SK-N-SH (cell line): ENCODE measurements at regions not wholly inside any gene's neighbourhood (a gene's known extent, or its start where the extent isn't known, plus 50 kb on each side); places are given as distances from the start of the nearest gene placed in this dataset.

ENCODE experiments used
- CTCF ChIA-PET: fragments of 300-600, 350-600 bp; formaldehyde crosslinking; extraction: SDS; loops from one replicate; lab custom pipeline; 2021; lab: Yijun Ruan, JAX
- POLR2A ChIA-PET: fragments of 350-600 bp; sonication (Branson Sonifier 250); formaldehyde crosslinking; extraction: SDS; loops from one replicate; lab custom pipeline; 2020; ENCODE audit warnings: antibody characterized with exemption, inconsistent platforms; lab: Yijun Ruan, JAX
- DNase-seq: peaks from one replicate; pipeline ENCODE4 v3.0.0; 2012
- H2AFZ ChIP-seq: fragments of 200-600 bp; sonication (generic); 2 replicates; pipeline ENCODE4 v1.8.1; 2016; ENCODE audit warnings: antibody characterized with exemption, mild to moderate bottlenecking, low read depth
- H3F3A ChIP-seq: fragments of 200-600 bp; sonication (generic); replicated peaks from 2 replicates; pipeline ENCODE3; 2016; ENCODE audit warnings: antibody characterized with exemption, mild to moderate bottlenecking; ENCODE audit not compliant: insufficient read depth
- H3K27ac ChIP-seq, 2 experiments: fragments of 200-500 bp in 1 of 2; fragments of 200-600 bp in 1 of 2; sonication (Bioruptor generic) in 1 of 2; sonication (generic), shearing (Covaris generic) in 1 of 2; 2 replicates each; pipeline versions ENCODE4 v1.5.1 to v1.6.1; 2014 to 2016; ENCODE audit warnings: low read depth in 2 of 2, inconsistent platforms in 1 of 2, low read length in 1 of 2, mild to moderate bottlenecking in 1 of 2, mixed read lengths in 1 of 2
- H3K27me3 ChIP-seq: fragments of 200-600 bp; sonication (generic), shearing (Covaris generic); 2 replicates; pipeline ENCODE4 v1.6.1; 2016; ENCODE audit warnings: mixed run types; ENCODE audit not compliant: insufficient read depth
- H3K36me3 ChIP-seq, 2 experiments: fragments of 200-500 bp in 1 of 2; fragments of 200-600 bp in 1 of 2; sonication (Bioruptor generic) in 1 of 2; sonication (generic) in 1 of 2; replicated peaks in 1 of 2; 2 replicates each; pipeline versions ENCODE3 to v1.5.1; 2014 to 2016; ENCODE audit warnings: low read length in 1 of 2, mild to moderate bottlenecking in 1 of 2; ENCODE audit not compliant: insufficient read depth in 2 of 2, control insufficient read depth in 1 of 2
- H3K4me1 ChIP-seq, 2 experiments: fragments of 200-500 bp in 1 of 2; fragments of 200-600 bp in 1 of 2; sonication (Bioruptor generic) in 1 of 2; sonication (generic), shearing (Covaris generic) in 1 of 2; 2 replicates each; pipeline versions ENCODE4 v1.5.1 to v1.6.1; 2014 to 2016; ENCODE audit warnings: low read depth in 1 of 2, low read length in 1 of 2, mixed run types in 1 of 2; ENCODE audit not compliant: insufficient read depth in 2 of 2, control insufficient read depth in 1 of 2
- H3K4me2 ChIP-seq: fragments of 200-600 bp; sonication (generic), shearing (Covaris generic); 2 replicates; pipeline ENCODE4 v1.6.1; 2017; ENCODE audit warnings: mixed run types
- H3K4me3 ChIP-seq, 2 experiments: fragments of 200-500 bp in 1 of 2; fragments of 200-600 bp in 1 of 2; sonication (Bioruptor generic) in 1 of 2; sonication (generic), shearing (Covaris generic) in 1 of 2; 2 replicates each; pipeline versions ENCODE4 v1.5.1 to v1.8.1; 2014 to 2016; ENCODE audit warnings: low read depth in 2 of 2, inconsistent platforms in 1 of 2, low read length in 1 of 2, mild to moderate bottlenecking in 1 of 2, mixed read lengths in 1 of 2, moderate library complexity in 1 of 2
- H3K79me2 ChIP-seq: fragments of 200-600 bp; sonication (generic); 2 replicates; pipeline ENCODE4 v1.8.1; 2017; ENCODE audit warnings: mild to moderate bottlenecking; ENCODE audit not compliant: insufficient read depth
- H3K9ac ChIP-seq: fragments of 200-600 bp; sonication (generic); 2 replicates; pipeline ENCODE4 v1.6.1; 2017; ENCODE audit warnings: mixed run types
- H3K9me2 ChIP-seq: fragments of 200-600 bp; sonication (generic); 2 replicates; pipeline ENCODE4 v1.6.1; 2017; ENCODE audit warnings: mixed run types
- H3K9me3 ChIP-seq: fragments of 200-600 bp; sonication (generic); 2 replicates; pipeline ENCODE4 v1.6.1; 2017; ENCODE audit warnings: mixed run types, mild to moderate bottlenecking, moderate library complexity
- H4K20me1 ChIP-seq: fragments of 200-600 bp; sonication (generic); 2 replicates; pipeline ENCODE4 v1.6.1; 2017; ENCODE audit warnings: mild to moderate bottlenecking, mixed run types; ENCODE audit not compliant: insufficient read depth
- CHD2 ChIP-seq: fragments of 150-350 bp; IDR thresholded peaks from 2 replicates; pipeline ENCODE4 v1.6.1; 2018; ENCODE audit warnings: low read length; ENCODE audit not compliant: partially characterized antibody
- EP300 ChIP-seq, 2 experiments: IDR thresholded peaks; 2 replicates each; pipeline versions ENCODE4 v1.4.0 to v1.6.1; 2012; ENCODE audit warnings: borderline replicate concordance in 1 of 2, low read depth in 1 of 2, low read length in 1 of 2
- FOSL2 ChIP-seq: IDR thresholded peaks from 2 replicates; pipeline ENCODE4 v1.4.0; 2012; ENCODE audit warnings: low read depth, mild to moderate bottlenecking, moderate library complexity, borderline replicate concordance
- FOXJ3 ChIP-seq: sonication (generic); formaldehyde crosslinking; IDR thresholded peaks from 2 replicates; pipeline ENCODE4 v1.5.1; 2020; ENCODE audit warnings: mild to moderate bottlenecking, missing genetic modification reagents
- GABPA ChIP-seq: IDR thresholded peaks from 2 replicates; pipeline ENCODE4 v1.4.0; 2012; ENCODE audit warnings: low read depth, mild to moderate bottlenecking
- MXI1 ChIP-seq: IDR thresholded peaks from 2 replicates; pipeline ENCODE4 v1.6.1; 2012; ENCODE audit warnings: mild to moderate bottlenecking, low read depth, low read length, improper control_type of control experiment
- NFIC ChIP-seq: IDR thresholded peaks from 2 replicates; pipeline ENCODE4 v1.4.0; 2012; ENCODE audit warnings: borderline replicate concordance
- RAD21 ChIP-seq: IDR thresholded peaks from 2 replicates; pipeline ENCODE4 v1.6.1; 2012; ENCODE audit warnings: mild to moderate bottlenecking, low read length
- RCOR1 ChIP-seq: fragments of 150-350 bp; IDR thresholded peaks from 2 replicates; pipeline ENCODE4 v1.6.1; 2017; ENCODE audit warnings: antibody characterized with exemption, low read length
- RXRA ChIP-seq: IDR thresholded peaks from 2 replicates; pipeline ENCODE4 v1.4.0; 2012; ENCODE audit warnings: low read depth, mild to moderate bottlenecking, borderline replicate concordance
- SIN3A ChIP-seq: IDR thresholded peaks from 2 replicates; pipeline ENCODE4 v1.6.1; 2012; ENCODE audit warnings: low read depth, mild to moderate bottlenecking, low read length, moderate library complexity, borderline replicate concordance
- SMC3 ChIP-seq: IDR thresholded peaks from 2 replicates; pipeline ENCODE4 v1.6.1; 2012; ENCODE audit warnings: low read depth, low read length, improper control_type of control experiment
- TEAD4 ChIP-seq: IDR thresholded peaks from 2 replicates; pipeline ENCODE4 v1.4.0; 2012; ENCODE audit warnings: mild to moderate bottlenecking, borderline replicate concordance; ENCODE audit not compliant: insufficient read depth
- WGBS: methylation state at CpG from one replicate; pipeline ENCODE4 v1.1.6; 2017; ENCODE audit warnings: low lambda C conversion rate; 5-methylcytosine and 5-hydroxymethylcytosine counted together
- TF ChIP-seq, protein P1 (sequence below): fragments of 150-350 bp; IDR thresholded peaks from 2 replicates; pipeline ENCODE4 v1.6.1; 2016; ENCODE audit warnings: mild to moderate bottlenecking, low read depth, low read length
- TF ChIP-seq, protein P2 (sequence below): IDR thresholded peaks from 2 replicates; pipeline ENCODE4 v1.4.0; 2012; ENCODE audit warnings: low read depth, borderline replicate concordance
- TF ChIP-seq, protein P3 (sequence below): IDR thresholded peaks from 2 replicates; pipeline ENCODE4 v1.4.0; 2012; ENCODE audit warnings: low read depth
- TF ChIP-seq, protein P4 (sequence below): IDR thresholded peaks from 2 replicates; pipeline ENCODE4 v1.4.0; 2012; ENCODE audit warnings: low read depth, borderline replicate concordance
- TF ChIP-seq, protein P5 (sequence below): fragments of 200-600 bp; sonication (generic); IDR thresholded peaks from 2 replicates; pipeline ENCODE4 v1.6.1; 2017; ENCODE audit warnings: antibody characterized with exemption, mild to moderate bottlenecking, moderate library complexity

DNA sequence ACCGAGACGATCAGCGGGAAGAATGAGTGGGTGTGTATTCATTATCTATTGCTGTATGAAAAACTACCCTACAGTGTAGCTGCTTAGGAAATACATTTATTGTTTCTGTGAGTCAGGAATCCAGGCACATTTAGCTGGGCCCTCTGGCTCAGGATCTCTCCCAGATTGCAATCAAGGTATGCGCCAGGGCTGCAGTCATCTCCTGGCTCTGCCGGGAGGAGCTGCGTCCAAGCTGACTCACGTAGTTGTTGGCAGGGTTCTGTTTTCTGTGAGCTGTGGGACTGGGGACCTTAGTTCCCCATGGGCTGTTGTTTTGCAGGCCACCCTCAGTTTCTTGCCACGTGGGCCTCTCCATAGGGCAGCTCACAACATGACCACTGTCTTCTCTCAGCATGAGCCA lies 68.2 kb upstream of the FUCA2 start (continued):
- TF ChIP-seq, protein P1, sequence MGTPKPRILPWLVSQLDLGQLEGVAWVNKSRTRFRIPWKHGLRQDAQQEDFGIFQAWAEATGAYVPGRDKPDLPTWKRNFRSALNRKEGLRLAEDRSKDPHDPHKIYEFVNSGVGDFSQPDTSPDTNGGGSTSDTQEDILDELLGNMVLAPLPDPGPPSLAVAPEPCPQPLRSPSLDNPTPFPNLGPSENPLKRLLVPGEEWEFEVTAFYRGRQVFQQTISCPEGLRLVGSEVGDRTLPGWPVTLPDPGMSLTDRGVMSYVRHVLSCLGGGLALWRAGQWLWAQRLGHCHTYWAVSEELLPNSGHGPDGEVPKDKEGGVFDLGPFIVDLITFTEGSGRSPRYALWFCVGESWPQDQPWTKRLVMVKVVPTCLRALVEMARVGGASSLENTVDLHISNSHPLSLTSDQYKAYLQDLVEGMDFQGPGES, result no peak
- TF ChIP-seq, protein P2, sequence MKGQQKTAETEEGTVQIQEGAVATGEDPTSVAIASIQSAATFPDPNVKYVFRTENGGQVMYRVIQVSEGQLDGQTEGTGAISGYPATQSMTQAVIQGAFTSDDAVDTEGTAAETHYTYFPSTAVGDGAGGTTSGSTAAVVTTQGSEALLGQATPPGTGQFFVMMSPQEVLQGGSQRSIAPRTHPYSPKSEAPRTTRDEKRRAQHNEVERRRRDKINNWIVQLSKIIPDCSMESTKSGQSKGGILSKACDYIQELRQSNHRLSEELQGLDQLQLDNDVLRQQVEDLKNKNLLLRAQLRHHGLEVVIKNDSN, result no peak
- TF ChIP-seq RXRA, result no peak
- TF ChIP-seq SIN3A, result no peak
- no peak for TF ChIP-seq SMC3
- TF ChIP-seq GABPA, result no peak
- TF ChIP-seq RAD21, result no peak
- peak; percentile 83 for TF ChIP-seq NFIC

DNA sequence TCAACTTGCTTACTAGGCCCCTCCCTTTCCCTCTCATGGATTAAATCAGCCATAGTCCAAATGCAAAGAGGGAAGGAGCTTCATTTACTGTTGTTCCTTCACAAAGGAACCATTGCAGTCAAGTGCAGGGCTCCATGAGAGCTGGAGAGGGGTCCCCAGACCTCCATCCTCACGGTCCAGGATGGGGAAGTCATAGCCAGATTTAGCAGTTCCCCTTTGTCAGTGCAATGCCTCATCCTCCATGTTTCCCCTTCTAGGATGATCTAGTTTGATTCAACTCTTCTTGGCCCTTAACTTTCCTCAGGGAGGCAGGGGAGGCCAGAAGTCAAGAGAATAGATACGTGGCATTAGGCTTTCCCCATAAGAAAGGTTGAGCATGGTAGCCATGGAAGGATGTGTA lies 66.5 kb upstream of the FUCA2 start:
- POLR2A ChIA-PET, result no interaction called here

DNA sequence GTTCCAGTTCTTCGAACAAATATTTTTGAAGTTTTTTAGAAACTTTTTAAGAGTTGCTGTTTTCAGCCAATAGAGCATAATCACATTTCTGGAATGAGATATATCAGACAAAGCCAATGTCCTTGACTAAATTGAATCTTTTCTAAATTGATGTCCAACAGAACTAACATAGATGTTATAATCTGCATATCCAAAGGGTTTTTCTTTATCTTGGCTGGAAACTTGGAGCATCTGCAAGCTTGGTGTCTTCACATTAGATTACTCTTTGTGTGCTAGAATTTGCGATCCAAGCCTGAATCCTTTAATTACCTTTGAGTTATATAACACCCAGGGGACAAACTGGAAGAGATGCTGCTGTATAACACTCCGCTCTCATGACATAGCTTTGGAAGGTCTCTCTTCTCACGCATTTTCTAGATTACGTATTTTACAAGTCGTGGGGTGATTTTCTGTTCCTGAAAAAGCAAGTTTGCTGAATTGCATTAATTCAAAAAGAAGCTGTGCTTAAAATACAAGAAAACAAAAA lies 64.4 kb upstream of the FUCA2 start:
- 79% methylated on average over 6 of the region's 6 CpGs for WGBS
- Histone ChIP-seq H2AFZ (no peak overlapping the region), H3K27me3 (no peaks in the 10 kb centered on the region), H3K9ac (no peak overlapping the region), H3K9me3 (no peaks in the 10 kb centered on the region), H3F3A (peaks cover 6% of the 10 kb centered on the region), H4K20me1 (no peaks in the 10 kb centered on the region), H3K9me2 (no peaks in the 10 kb centered on the region), H3K36me3 (no peaks in the 10 kb centered on the region), H3K4me1 (no peaks in the 10 kb centered on the region; a peak in 2 of 4 replicates), H3K79me2 (no peaks in the 10 kb centered on the region; the same call in 1 of the 2 replicates), H3K4me2 (no peak overlapping the region), H3K27ac (peak overlapping the region in 1 of 2 experiments; percentile 43; a peak in 2 of 4 replicates), H3K4me3 (no peak overlapping the region)
- no peak for DNase-seq
- CTCF ChIA-PET, result interaction anchor here (0.6 to 8.3 kb wide), 64 partner anchors 7 to 1651 kb away, joined by 3 to 142 read pairs (median 5); partner anchors contain the start of genes ADAT2, LTV1, PEX3 and PLAGL1
- POLR2A ChIA-PET, result interaction anchor here (1.4 kb wide), 1 partner anchor 267 kb away, joined by 4 read pairs; the partner anchor contains the start of gene LTV1
- TF ChIP-seq CHD2, result no peak
- no peak for TF ChIP-seq RAD21
- TF ChIP-seq SMC3, result no peak
- no peak for TF ChIP-seq EP300 (IDR thresholded peaks at IDR 0.05; ENCODE audit: borderline replicate concordance in 1 of 2, low read depth in 1 of 2, low read length in 1 of 2)
- no peak for TF ChIP-seq FOXJ3 (CRISPR knock-in tag)
- TF ChIP-seq, protein P3, sequence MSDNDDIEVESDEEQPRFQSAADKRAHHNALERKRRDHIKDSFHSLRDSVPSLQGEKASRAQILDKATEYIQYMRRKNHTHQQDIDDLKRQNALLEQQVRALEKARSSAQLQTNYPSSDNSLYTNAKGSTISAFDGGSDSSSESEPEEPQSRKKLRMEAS, result no peak
- TF ChIP-seq, protein P4, sequence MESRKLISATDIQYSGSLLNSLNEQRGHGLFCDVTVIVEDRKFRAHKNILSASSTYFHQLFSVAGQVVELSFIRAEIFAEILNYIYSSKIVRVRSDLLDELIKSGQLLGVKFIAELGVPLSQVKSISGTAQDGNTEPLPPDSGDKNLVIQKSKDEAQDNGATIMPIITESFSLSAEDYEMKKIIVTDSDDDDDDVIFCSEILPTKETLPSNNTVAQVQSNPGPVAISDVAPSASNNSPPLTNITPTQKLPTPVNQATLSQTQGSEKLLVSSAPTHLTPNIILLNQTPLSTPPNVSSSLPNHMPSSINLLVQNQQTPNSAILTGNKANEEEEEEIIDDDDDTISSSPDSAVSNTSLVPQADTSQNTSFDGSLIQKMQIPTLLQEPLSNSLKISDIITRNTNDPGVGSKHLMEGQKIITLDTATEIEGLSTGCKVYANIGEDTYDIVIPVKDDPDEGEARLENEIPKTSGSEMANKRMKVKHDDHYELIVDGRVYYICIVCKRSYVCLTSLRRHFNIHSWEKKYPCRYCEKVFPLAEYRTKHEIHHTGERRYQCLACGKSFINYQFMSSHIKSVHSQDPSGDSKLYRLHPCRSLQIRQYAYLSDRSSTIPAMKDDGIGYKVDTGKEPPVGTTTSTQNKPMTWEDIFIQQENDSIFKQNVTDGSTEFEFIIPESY, result no peak
- TF ChIP-seq MXI1, result no peak
- TF ChIP-seq, protein P5, sequence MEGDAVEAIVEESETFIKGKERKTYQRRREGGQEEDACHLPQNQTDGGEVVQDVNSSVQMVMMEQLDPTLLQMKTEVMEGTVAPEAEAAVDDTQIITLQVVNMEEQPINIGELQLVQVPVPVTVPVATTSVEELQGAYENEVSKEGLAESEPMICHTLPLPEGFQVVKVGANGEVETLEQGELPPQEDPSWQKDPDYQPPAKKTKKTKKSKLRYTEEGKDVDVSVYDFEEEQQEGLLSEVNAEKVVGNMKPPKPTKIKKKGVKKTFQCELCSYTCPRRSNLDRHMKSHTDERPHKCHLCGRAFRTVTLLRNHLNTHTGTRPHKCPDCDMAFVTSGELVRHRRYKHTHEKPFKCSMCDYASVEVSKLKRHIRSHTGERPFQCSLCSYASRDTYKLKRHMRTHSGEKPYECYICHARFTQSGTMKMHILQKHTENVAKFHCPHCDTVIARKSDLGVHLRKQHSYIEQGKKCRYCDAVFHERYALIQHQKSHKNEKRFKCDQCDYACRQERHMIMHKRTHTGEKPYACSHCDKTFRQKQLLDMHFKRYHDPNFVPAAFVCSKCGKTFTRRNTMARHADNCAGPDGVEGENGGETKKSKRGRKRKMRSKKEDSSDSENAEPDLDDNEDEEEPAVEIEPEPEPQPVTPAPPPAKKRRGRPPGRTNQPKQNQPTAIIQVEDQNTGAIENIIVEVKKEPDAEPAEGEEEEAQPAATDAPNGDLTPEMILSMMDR, result no peak
- no peak for TF ChIP-seq RXRA
- no peak for TF ChIP-seq RCOR1
- TF ChIP-seq TEAD4, result no peak

More for the DNA sequence above, 66.5 kb upstream of the FUCA2 start:
- Histone ChIP-seq H3K9me3 (no peaks in the 10 kb centered on the region), H3F3A (peaks cover 6% of the 10 kb centered on the region), H3K36me3 (no peaks in the 10 kb centered on the region), H3K27me3 (no peaks in the 10 kb centered on the region), H3K9ac (no peak overlapping the region), H2AFZ (no peak overlapping the region), H3K4me3 (no peak overlapping the region), H3K4me1 (no peaks in the 10 kb centered on the region; a peak in 2 of 4 replicates), H3K27ac (no peak overlapping the region), H3K4me2 (no peak overlapping the region), H4K20me1 (no peaks in the 10 kb centered on the region), H3K79me2 (no peaks in the 10 kb centered on the region), H3K9me2 (no peaks in the 10 kb centered on the region)
- TF ChIP-seq RAD21 (no peak), RCOR1 (no peak), GABPA (no peak), FOSL2 (no peak)
- CTCF ChIA-PET, result interaction anchor here (1.0 to 8.3 kb wide), 2 partner anchors 10 to 436 kb away, joined by 3 to 142 read pairs; no protein-coding TSS in a partner anchor
- WGBS, result 50% methylated on average over 2 of the region's 2 CpGs
- DNase-seq, result no peak
